BJ (cell line): ENCODE measurements at regions not wholly inside any gene's neighbourhood (a gene's known extent, or its start where the extent isn't known, plus 50 kb on each side); places are given as distances from the start of the nearest gene placed in this dataset.

Experiments
- CTCF ChIA-PET: fragments of 350-600 bp; formaldehyde crosslinking; extraction: SDS; loops from one replicate; lab custom pipeline; 2021; ENCODE audit warnings: antibody characterized with exemption, inconsistent platforms; lab: Yijun Ruan, JAX
- POLR2A ChIA-PET: fragments of 300-600 bp; sonication (Branson Sonifier 250); formaldehyde crosslinking; extraction: SDS; loops from one replicate; lab custom pipeline; 2021; ENCODE audit warnings: antibody characterized with exemption; lab: Charles Lee
- DNase-seq: peaks from one replicate; pipeline ENCODE4 v3.0.0-alpha.2; 2011; ENCODE audit warnings: low read depth
- H3K27me3 ChIP-seq: 2 replicates; pipeline ENCODE4 v1.6.0; 2011; ENCODE audit warnings: low read length; ENCODE audit not compliant: control insufficient read depth, insufficient read depth
- H3K36me3 ChIP-seq: 2 replicates; pipeline ENCODE4 v1.5.1; 2011; ENCODE audit warnings: low read length; ENCODE audit not compliant: control insufficient read depth, insufficient read depth
- H3K4me3 ChIP-seq: 2 replicates; pipeline ENCODE4 v1.5.1; 2011; ENCODE audit warnings: low read depth, mild to moderate bottlenecking, control low read depth, low read length
- TF ChIP-seq, protein P1 (sequence below): IDR thresholded peaks from 2 replicates; pipeline ENCODE4 v1.5.1; 2011; ENCODE audit warnings: low read depth, mild to moderate bottlenecking, control low read depth, inconsistent platforms, low read length, moderate library complexity; ENCODE audit not compliant: insufficient read depth

DNA sequence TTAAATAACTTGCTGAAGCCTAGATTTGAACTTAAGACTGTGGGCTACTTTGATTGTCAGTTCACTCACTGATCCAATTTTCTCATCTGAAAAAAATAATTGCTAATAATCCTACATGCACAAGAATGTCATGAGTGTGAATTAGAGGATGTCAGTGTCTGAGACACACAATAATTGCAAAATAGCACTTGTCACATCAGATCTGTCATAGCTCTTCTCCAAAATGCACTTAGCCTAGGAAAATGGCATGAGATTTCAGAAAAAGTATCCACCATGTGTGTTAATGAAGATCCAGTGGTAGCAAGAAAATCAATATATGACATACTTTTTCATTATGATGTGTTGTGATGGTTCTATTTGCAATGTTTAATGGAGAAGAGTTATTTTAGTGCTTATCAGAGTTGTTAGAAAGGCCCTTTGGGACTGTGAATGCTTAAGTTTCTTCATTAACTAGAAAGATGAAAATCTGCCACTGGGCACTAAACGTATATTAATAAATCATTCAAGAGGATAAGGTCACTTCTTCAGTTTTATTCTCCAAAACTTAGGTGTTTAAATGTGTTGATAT lies 786.2 kb downstream of the C6orf118 start:
- Histone ChIP-seq H3K4me3 (no peak overlapping the region), H3K36me3 (no peaks in the 10 kb centered on the region), H3K27me3 (no peaks in the 10 kb centered on the region)
- ChIA-PET CTCF (no interaction called here), POLR2A (no interaction called here)
- no peak for DNase-seq
- TF ChIP-seq, protein P1, sequence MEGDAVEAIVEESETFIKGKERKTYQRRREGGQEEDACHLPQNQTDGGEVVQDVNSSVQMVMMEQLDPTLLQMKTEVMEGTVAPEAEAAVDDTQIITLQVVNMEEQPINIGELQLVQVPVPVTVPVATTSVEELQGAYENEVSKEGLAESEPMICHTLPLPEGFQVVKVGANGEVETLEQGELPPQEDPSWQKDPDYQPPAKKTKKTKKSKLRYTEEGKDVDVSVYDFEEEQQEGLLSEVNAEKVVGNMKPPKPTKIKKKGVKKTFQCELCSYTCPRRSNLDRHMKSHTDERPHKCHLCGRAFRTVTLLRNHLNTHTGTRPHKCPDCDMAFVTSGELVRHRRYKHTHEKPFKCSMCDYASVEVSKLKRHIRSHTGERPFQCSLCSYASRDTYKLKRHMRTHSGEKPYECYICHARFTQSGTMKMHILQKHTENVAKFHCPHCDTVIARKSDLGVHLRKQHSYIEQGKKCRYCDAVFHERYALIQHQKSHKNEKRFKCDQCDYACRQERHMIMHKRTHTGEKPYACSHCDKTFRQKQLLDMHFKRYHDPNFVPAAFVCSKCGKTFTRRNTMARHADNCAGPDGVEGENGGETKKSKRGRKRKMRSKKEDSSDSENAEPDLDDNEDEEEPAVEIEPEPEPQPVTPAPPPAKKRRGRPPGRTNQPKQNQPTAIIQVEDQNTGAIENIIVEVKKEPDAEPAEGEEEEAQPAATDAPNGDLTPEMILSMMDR, result no peak

- no peak for DNase-seq
- TF ChIP-seq, protein P1, result no peak
- ChIA-PET CTCF (no interaction called here), POLR2A (no interaction called here)
- Histone ChIP-seq H3K4me3 (no peak overlapping the region), H3K27me3 (no peaks in the 10 kb centered on the region), H3K36me3 (no peaks in the 10 kb centered on the region)
These were observed 788.5 kb downstream of the C6orf118 start for GRCh38 chr6:164520916-164521315.

DNA sequence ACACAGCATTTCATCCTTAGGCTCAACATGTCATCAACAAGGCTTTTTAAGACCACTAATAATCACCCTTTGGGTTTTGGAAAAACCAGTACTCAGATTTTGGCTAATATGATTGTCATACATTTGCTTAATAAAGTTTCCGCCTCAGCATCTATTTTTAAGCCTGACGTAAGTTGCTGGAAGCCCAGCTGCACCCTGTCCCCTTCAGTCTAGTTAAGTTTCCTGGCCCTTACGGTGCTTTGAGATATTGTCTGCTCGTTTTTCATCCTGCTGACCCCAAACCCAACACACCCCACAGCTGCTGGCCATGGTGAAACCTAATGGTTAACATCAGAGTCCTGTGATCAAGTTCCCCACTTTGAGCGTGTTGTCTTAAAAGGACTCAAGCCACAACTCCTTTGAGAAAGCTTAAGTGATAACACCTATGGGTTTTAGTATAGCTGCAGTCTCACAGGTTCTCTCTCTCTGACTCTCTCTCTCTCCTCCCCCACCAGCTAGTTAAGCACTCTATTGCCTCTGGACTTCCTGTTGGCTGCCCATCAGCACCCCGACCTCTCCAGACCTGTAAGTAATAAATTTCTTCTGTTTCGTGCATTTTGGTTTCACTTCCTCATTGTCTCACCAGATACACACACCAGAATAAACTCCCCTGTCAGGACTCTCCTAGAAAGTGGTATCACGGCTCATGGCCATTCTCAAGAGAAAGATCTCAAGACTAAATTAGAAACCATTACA lies 802.0 kb downstream of the C6orf118 start:
- no peak overlapping the region for H3K4me3 ChIP-seq
- CTCF ChIA-PET, result no interaction called here

DNA sequence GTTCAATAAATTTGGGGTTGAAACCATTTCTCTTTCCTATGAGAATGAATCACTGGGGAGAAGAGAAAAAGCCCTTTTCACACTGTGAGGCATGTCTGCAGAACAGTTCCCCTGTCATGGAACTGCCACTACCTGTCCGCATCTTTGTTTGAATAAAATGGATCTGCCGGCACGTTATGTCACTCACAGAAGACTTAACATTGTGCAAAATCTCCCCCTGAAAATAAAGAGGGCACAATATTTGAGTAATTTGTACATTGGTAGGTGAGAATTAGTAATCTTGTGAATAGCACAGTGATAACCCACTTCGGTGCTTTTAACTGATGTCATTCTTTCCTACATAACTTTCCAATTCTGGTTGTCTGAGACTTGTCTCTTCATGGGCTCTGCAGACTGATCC lies 804.0 kb downstream of the C6orf118 start:
- POLR2A ChIA-PET, result no interaction called here
- no peak overlapping the region for H3K4me3 ChIP-seq
- TF ChIP-seq, protein P1, result no peak
- DNase-seq, result no peak
- CTCF ChIA-PET, result no interaction called here
- no peaks in the 10 kb centered on the region for H3K36me3 ChIP-seq
- H3K27me3 ChIP-seq, result no peaks in the 10 kb centered on the region

More for the DNA sequence above, 802.0 kb downstream of the C6orf118 start:
- H3K36me3 ChIP-seq, result no peaks in the 10 kb centered on the region
- no peak for DNase-seq
- POLR2A ChIA-PET, result no interaction called here
- TF ChIP-seq, protein P1, result no peak
- no peaks in the 10 kb centered on the region for H3K27me3 ChIP-seq

DNA sequence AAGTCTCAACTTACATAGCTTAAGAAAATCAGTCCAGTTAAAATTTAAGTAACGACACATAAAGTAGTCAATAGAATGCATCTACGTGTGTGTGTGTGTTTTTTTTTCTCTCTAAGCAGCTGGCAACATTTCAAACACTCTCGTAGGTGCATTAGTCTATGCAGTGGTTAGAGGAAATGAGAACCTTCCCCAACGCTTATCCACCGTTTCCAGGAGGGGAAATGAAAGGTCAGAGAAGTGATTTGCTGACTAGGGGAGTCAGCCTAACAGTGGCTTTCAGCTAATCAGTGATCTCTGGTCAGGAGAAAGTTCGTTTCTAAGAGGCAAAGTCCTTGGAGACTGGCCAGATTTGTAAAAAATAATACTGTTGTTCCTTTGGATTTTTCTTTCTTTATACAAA lies 806.6 kb downstream of the C6orf118 start:
- Histone ChIP-seq H3K36me3 (no peaks in the 10 kb centered on the region), H3K4me3 (no peak overlapping the region), H3K27me3 (no peaks in the 10 kb centered on the region)
- TF ChIP-seq, protein P1, result no peak
- CTCF ChIA-PET, result interaction anchor here (0.6 kb wide), 1 partner anchor 126 kb away, joined by 6 read pairs; no protein-coding TSS in a partner anchor
- no peak for DNase-seq
- POLR2A ChIA-PET, result no interaction called here
